GM12874 (cell line): ENCODE measurements at regions not wholly inside any gene's neighbourhood (a gene's known extent, or its start where the extent isn't known, plus 50 kb on each side); places are given as distances from the start of the nearest gene placed in this dataset.
A peak's percentile ranks its signal among the peaks of the same experiment; 100 is the strongest.

Experiments
- TF ChIP-seq, protein P1 (sequence below): IDR thresholded peaks from 2 replicates; pipeline ENCODE4 v1.5.1; 2011; ENCODE audit warnings: low read depth, mild to moderate bottlenecking, control low read depth, low read length, moderate library complexity; ENCODE audit not compliant: insufficient read depth

DNA sequence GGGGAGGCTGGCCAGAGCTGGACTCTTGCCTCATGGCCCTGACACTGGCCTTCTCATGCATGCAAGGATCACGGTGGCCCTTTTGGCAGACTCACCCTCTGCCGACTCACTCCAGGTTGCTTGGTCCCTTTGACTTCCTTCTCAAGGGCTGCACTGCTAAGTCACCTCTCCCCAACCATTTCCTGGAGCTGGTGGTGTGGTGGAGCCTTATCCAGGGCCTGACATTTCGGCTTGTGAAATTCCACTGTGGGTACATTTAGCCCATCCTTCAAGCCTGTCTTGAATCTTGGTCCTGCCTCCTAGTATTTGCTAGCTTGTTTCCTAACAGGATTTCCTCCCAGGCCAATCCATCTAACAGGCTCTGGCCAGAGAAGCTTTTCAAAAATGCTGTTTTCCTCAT is 52.6 kb upstream of the JUN start:
- TF ChIP-seq, protein P1, sequence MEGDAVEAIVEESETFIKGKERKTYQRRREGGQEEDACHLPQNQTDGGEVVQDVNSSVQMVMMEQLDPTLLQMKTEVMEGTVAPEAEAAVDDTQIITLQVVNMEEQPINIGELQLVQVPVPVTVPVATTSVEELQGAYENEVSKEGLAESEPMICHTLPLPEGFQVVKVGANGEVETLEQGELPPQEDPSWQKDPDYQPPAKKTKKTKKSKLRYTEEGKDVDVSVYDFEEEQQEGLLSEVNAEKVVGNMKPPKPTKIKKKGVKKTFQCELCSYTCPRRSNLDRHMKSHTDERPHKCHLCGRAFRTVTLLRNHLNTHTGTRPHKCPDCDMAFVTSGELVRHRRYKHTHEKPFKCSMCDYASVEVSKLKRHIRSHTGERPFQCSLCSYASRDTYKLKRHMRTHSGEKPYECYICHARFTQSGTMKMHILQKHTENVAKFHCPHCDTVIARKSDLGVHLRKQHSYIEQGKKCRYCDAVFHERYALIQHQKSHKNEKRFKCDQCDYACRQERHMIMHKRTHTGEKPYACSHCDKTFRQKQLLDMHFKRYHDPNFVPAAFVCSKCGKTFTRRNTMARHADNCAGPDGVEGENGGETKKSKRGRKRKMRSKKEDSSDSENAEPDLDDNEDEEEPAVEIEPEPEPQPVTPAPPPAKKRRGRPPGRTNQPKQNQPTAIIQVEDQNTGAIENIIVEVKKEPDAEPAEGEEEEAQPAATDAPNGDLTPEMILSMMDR: no peak

DNA sequence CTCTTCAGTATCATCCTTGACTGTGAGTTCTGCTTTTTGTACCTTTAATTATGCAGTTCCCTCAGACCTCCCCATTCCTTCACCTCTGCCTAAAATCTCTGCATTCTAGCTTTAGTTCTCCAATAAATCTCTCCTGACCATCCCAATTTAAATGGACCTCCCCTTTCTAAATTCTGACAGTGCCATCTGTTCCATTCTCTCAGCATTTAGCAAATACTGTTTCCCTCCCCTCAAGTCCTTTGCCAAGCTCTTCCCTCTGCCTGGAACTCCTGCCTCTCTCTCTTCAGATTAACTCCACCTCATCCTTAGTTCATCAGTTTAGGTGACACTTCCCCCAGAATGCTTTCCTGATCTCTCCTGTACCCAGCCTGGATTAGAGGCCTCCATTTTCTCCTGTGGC is 54.0 kb upstream of the JUN start:
- TF ChIP-seq, protein P1: no peak

- TF ChIP-seq, protein P1: no peak
Measured at GRCh38 chr1:58839147-58839795, 55.4 kb upstream of the JUN start.

DNA sequence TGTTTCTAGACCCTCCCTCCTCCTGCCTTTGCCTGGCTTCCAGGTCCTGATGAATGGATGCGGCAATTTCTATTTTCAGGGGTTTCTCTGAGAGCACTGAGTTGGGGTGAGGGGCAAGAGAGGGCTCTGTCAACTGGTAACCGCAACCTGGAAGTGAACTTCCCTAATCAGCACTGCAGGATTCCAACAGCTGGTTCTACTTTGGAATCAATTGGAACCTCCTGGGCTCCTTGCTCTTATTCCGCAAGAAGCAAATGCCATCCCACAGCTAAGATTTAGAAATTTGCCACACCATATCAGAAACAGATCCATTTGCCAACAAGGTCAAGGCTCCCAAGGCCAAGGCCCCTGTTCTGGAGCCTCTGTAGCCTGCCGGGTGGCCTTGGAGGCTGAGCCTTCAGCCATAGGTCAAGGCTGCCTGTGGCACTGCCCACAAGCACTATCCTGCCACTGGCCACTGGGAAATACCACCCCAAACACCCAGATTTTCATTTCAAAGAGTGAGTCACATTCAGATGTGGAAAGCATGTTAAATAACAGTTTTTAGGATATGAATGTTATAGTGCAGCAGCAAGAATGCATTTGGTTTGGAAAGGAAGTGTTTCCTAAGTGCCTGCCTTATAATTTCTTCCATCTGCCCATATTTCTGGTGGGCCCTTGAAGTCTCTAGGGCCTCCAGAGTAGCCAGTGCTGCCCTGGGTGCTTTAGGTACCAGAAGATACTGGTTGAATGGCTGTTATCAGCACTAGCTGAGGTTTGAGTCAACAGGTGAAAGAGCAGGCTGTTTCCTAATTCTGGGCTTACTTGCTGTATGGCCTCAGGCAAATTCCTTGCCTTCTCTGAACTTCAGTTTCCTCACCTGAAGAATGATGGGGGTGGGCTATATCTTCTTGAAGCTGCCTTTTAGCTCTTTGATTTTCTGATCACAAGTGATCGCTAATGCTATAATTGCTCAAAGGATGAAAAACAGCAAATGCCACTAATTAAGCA is 56.3 kb upstream of the JUN start:
- TF ChIP-seq, protein P1: no peak

DNA sequence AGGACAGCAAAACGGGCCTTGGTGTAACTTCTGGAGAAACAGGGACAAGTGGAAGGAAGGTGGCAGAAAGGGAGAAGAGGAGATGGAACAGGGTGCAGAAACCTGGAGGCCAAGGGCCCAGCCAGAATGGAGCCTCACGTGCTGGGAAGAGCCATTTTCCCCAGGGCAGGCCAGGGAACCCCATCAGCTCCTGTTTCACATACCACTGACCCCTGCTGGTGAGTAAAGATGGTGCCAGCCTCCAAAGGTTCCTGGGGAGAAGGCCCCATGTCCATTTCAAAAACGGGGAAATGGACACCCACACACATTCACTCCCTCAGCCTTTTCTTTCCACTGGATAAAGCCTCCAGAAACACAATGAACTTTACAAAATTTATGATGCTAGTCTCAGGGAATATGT is 57.6 kb upstream of the JUN start:
- TF ChIP-seq, protein P1: peak; percentile 55

DNA sequence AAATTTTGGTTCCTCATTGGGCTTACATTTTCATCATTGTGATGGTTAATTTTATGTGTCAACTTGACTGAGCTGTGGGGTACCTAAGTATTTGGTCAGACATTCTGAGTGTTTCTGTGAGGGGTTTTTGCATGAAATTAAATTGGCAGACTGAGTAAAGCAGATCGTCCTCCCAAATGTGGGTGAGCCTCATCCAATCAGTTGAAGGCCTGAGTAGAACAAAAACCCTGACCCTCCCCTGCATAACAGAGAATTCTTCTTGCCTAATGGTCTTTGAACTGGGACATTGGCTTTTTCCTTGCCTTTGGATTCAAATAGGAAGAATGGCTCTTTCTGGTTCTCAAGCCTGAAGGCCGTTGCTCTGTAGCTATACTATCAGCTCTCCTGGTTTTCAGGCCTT is 59.1 kb upstream of the JUN start:
- TF ChIP-seq, protein P1: no peak

GRCh38 chr1:58844176-58844575 is 60.3 kb upstream of the JUN start:
- TF ChIP-seq, protein P1: no peak
